ENCODE measurements at regions not wholly inside any gene's neighbourhood (a gene's known extent, or its start where the extent isn't known, plus 50 kb on each side); places are given as distances from the start of the nearest gene placed in this dataset.

GRCh38 chr9:99623780-99624364 is 197.8 kb upstream of the NR4A3 start:
- H3K4ac ChIP-seq (replicated peaks; ENCODE audit: insufficient read length, low read depth, low read length) = no peak overlapping the region
- no peak overlapping the region for H2BK12ac ChIP-seq (ENCODE audit: low read depth, low read length)
- no peak overlapping the region for H3K9ac ChIP-seq (replicated peaks in 1 of 4; ENCODE audit: extremely low read depth in 1 of 4, low read depth in 3 of 4, low read length in 3 of 4)
- no peak overlapping the region for H3K27ac ChIP-seq (ENCODE audit: low read depth, low read length)
- H3K27me3 ChIP-seq (replicated peaks in 1 of 4; ENCODE audit: control insufficient read depth in 3 of 4, extremely low read depth in 1 of 4, insufficient read depth in 3 of 4, low read length in 3 of 4) = no peaks in the 10 kb centered on the region
- H4K5ac ChIP-seq (ENCODE audit: insufficient read length, low read depth, low read length) = no peak overlapping the region
- ChIA-PET POLR2A (ENCODE audit: partially characterized antibody) (no interaction called here), CTCF (ENCODE audit: partially characterized antibody) (no interaction called here)
- no peak overlapping the region for H3K14ac ChIP-seq (ENCODE audit: insufficient read length)
- no peak overlapping the region for H4K8ac ChIP-seq (ENCODE audit: extremely low read depth, insufficient read depth, low read length)
- no peak overlapping the region for H3K56ac ChIP-seq (replicated peaks; ENCODE audit: insufficient read length, low read depth, low read length)
- H2BK5ac ChIP-seq (ENCODE audit: low read depth, low read length) = no peak overlapping the region
- DNase-seq (ENCODE audit: low read depth in 1 of 2, low spot score in 2 of 2) = no peak
- FAIRE-seq = no peak
- no peaks in the 10 kb centered on the region for H3K79me1 ChIP-seq (ENCODE audit: low read depth, low read length)
- H3K4me1 ChIP-seq (replicated peaks in 1 of 4; ENCODE audit: control insufficient read depth in 3 of 4, insufficient read depth in 4 of 4, low read length in 3 of 4) = no peaks in the 10 kb centered on the region
- H3K18ac ChIP-seq (ENCODE audit: extremely low read depth, low read length) = no peak overlapping the region
- H4K91ac ChIP-seq (replicated peaks; ENCODE audit: insufficient read length, low read length) = no peak overlapping the region
- no peaks in the 10 kb centered on the region for H4K20me1 ChIP-seq (replicated peaks in 1 of 2; ENCODE audit: control insufficient read depth in 1 of 2, insufficient read depth in 2 of 2, low read length in 2 of 2)
- H3K9me3 ChIP-seq (ENCODE audit: insufficient read depth in 2 of 2, low read depth in 1 of 2, low read length in 1 of 2) = no peaks in the 10 kb centered on the region
- H2BK120ac ChIP-seq (replicated peaks; ENCODE audit: low read depth, low read length) = no peak overlapping the region
- H2BK20ac ChIP-seq (ENCODE audit: low read length) = no peak overlapping the region
- H2AK5ac ChIP-seq (ENCODE audit: low read depth, low read length) = no peak overlapping the region
- TF ChIP-seq HDAC2 (IDR thresholded peaks at IDR 0.05; ENCODE audit: borderline replicate concordance in 1 of 2, low read depth in 2 of 2, low read length in 2 of 2) (no peak), KDM4A (IDR thresholded peaks at IDR 0.05; ENCODE audit: low read depth, low read length, severe bottlenecking) (no peak), KDM1A (IDR thresholded peaks at IDR 0.05; ENCODE audit: borderline replicate concordance, low read length) (no peak), POLR2A (IDR thresholded peaks at IDR 0.05; ENCODE audit: control extremely low read depth in 1 of 2, low read depth in 2 of 2, low read length in 2 of 2) (no peak), MAFK (IDR thresholded peaks at IDR 0.05; ENCODE audit: low read depth, low read length) (no peak)
- H3K36me3 ChIP-seq (ENCODE audit: control insufficient read depth in 2 of 4, insufficient read depth in 4 of 4, low read length in 3 of 4) = no peaks in the 10 kb centered on the region
- no peak overlapping the region for H3K4me2 ChIP-seq (ENCODE audit: insufficient read depth in 1 of 2, low read depth in 2 of 2, low read length in 2 of 2)
- no peak overlapping the region for H3K23ac ChIP-seq (ENCODE audit: insufficient read length)
- no peak overlapping the region for H3K4me3 ChIP-seq (ENCODE audit: extremely low read depth in 1 of 4, insufficient read depth in 2 of 4, low read depth in 3 of 4, low read length in 4 of 4)
- H2BK15ac ChIP-seq (ENCODE audit: low read length) = no peak overlapping the region
- no peaks in the 10 kb centered on the region for H3K79me2 ChIP-seq (ENCODE audit: control insufficient read depth in 1 of 2, insufficient read depth in 2 of 2, low read length in 2 of 2)
- H2AFZ ChIP-seq (ENCODE audit: low read length) = no peak overlapping the region
- WGBS, 2 experiments (ENCODE audit: extremely low coverage in 1 of 2, insufficient coverage in 1 of 2, insufficient read length in 1 of 2, insufficient replicate concordance in 2 of 2, low coverage in 1 of 2, low lambda C conversion rate in 2 of 2, missing lambda C conversion rate in 1 of 2) = 83% methylated on average over 3 of the region's 3 CpGs; no CpG with 5 or more reads in 1 of the 2 experiments
- H3K23me2 ChIP-seq (ENCODE audit: low read depth, low read length) = no peaks in the 10 kb centered on the region
